ENCODE measurements at regions not wholly inside any gene's neighbourhood (a gene's known extent, or its start where the extent isn't known, plus 50 kb on each side); places are given as distances from the start of the nearest gene placed in this dataset.

- Histone ChIP-seq H3K4me3 (no peak overlapping the region), H3K27me3 (replicated peaks in 1 of 2; ENCODE audit: control insufficient read depth in 2 of 2, insufficient read depth in 2 of 2, low read length in 1 of 2) (peaks cover 0 to 3% of the 10 kb centered on the region in 2 experiments; a peak in 2 of 4 replicates), H3K79me2 (ENCODE audit: control insufficient read depth, insufficient read depth, low read length) (no peaks in the 10 kb centered on the region), H4K20me1 (ENCODE audit: control insufficient read depth, insufficient read depth) (no peaks in the 10 kb centered on the region), H3K9me3 (replicated peaks; ENCODE audit: control insufficient read depth, insufficient read depth, low read length) (no peaks in the 10 kb centered on the region), H3K4me2 (ENCODE audit: control insufficient read depth, insufficient read depth) (no peak overlapping the region), H3K9ac (ENCODE audit: control insufficient read depth, insufficient read depth, low read length) (no peak overlapping the region), H3K4me1 (ENCODE audit: control insufficient read depth, insufficient read depth, low read length) (no peaks in the 10 kb centered on the region), H3K36me3 (ENCODE audit: control insufficient read depth in 2 of 2, insufficient read depth in 2 of 2, low read length in 1 of 2) (no peaks in the 10 kb centered on the region), H2AFZ (ENCODE audit: control insufficient read depth, low read depth, low read length) (no peak overlapping the region), H3K27ac (ENCODE audit: control insufficient read depth, insufficient read depth) (no peak overlapping the region)
- RAD21 ChIA-PET (ENCODE audit: unreplicated experiment): no interaction called here
- no peak for FAIRE-seq
- no peak for DNase-seq (ENCODE audit: low read depth, low spot score)
- POLR2A ChIA-PET: no interaction called here
- CTCF ChIA-PET: no interaction called here
- TF ChIP-seq TARDBP (IDR thresholded peaks at IDR 0.05; ENCODE audit: borderline replicate concordance): no peak
- no TSS peak for BruUV-seq (replicated peaks)
- SMC1A ChIA-PET (ENCODE audit: uncharacterized antibody, unreplicated experiment): no interaction called here
- intact Hi-C loops (cut with micrococcal nuclease; ENCODE audit: unreplicated experiment): no loop called here
- WGBS (ENCODE audit: insufficient coverage, insufficient replicate concordance, low lambda C conversion rate, missing lambda C conversion rate): 2% methylated on average over 11 of the region's 11 CpGs
- ATAC-seq: no peak
- in situ Hi-C loops (cut with MboI): no loop called here
These were observed 135.1 kb upstream of the GPC1 start for GRCh38 chr2:240300261-240300821.

- Histone ChIP-seq H3K9ac (ENCODE audit: control insufficient read depth, insufficient read depth, low read length) (no peak overlapping the region), H3K4me1 (ENCODE audit: control insufficient read depth, insufficient read depth, low read length) (no peaks in the 10 kb centered on the region), H3K27me3 (replicated peaks in 1 of 2; ENCODE audit: control insufficient read depth in 2 of 2, insufficient read depth in 2 of 2, low read length in 1 of 2) (peaks cover 0 to 3% of the 10 kb centered on the region in 2 experiments; a peak in 2 of 4 replicates), H3K27ac (ENCODE audit: control insufficient read depth, insufficient read depth) (no peak overlapping the region), H2AFZ (ENCODE audit: control insufficient read depth, low read depth, low read length) (no peak overlapping the region), H3K36me3 (ENCODE audit: control insufficient read depth in 2 of 2, insufficient read depth in 2 of 2, low read length in 1 of 2) (no peaks in the 10 kb centered on the region), H4K20me1 (ENCODE audit: control insufficient read depth, insufficient read depth) (no peaks in the 10 kb centered on the region), H3K4me2 (ENCODE audit: control insufficient read depth, insufficient read depth) (no peak overlapping the region), H3K79me2 (ENCODE audit: control insufficient read depth, insufficient read depth, low read length) (no peaks in the 10 kb centered on the region), H3K4me3 (no peak overlapping the region), H3K9me3 (replicated peaks; ENCODE audit: control insufficient read depth, insufficient read depth, low read length) (no peaks in the 10 kb centered on the region)
- RAD21 ChIA-PET (ENCODE audit: unreplicated experiment): no interaction called here
- in situ Hi-C loops (cut with MboI): no loop called here
- no peak for FAIRE-seq
- no peak for ATAC-seq
- SMC1A ChIA-PET (ENCODE audit: uncharacterized antibody, unreplicated experiment): no interaction called here
- no peak for DNase-seq (ENCODE audit: low read depth, low spot score)
- no TSS peak for BruUV-seq (replicated peaks)
- CTCF ChIA-PET: no interaction called here
- WGBS (ENCODE audit: insufficient coverage, insufficient replicate concordance, low lambda C conversion rate, missing lambda C conversion rate): 12% methylated on average over 8 of the region's 8 CpGs
- intact Hi-C loops (cut with micrococcal nuclease; ENCODE audit: unreplicated experiment): no loop called here
- POLR2A ChIA-PET: no interaction called here
- no peak for TF ChIP-seq RAD21 (IDR thresholded peaks at IDR 0.05; ENCODE audit: insufficient read depth, low read depth, low read length)
- TF ChIP-seq USF2 (IDR thresholded peaks at IDR 0.05; ENCODE audit: borderline replicate concordance, low read depth, low read length): no peak
- TF ChIP-seq NKRF (conservative IDR thresholded peaks at IDR 0.05): no peak
- no peak for TF ChIP-seq TCF3 (IDR thresholded peaks at IDR 0.05; ENCODE audit: borderline replicate concordance, insufficient read depth, low read depth, low read length)
- no peak for TF ChIP-seq STAT1 (conservative IDR thresholded peaks at IDR 0.05)
- TF ChIP-seq MEF2B (IDR thresholded peaks at IDR 0.05; ENCODE audit: partially characterized antibody, poor library complexity, severe bottlenecking): no peak
- TF ChIP-seq ZNF207 (IDR thresholded peaks at IDR 0.05; ENCODE audit: borderline replicate concordance): no peak
- TF ChIP-seq REST (IDR thresholded peaks at IDR 0.05; ENCODE audit: low read depth, low read length): no peak
- TF ChIP-seq ZNF24 (IDR thresholded peaks at IDR 0.05): no peak
- no peak for TF ChIP-seq RCOR1 (conservative IDR thresholded peaks at IDR 0.05; ENCODE audit: low read depth, low read length)
- TF ChIP-seq HDAC6 (IDR thresholded peaks at IDR 0.05; ENCODE audit: unreplicated experiment): no peak
These were observed 134.6 kb upstream of the GPC1 start for GRCh38 chr2:240300840-240301239.

All from GM12878 (cell line).